ENCODE measurements at regions not wholly inside any gene's neighbourhood (a gene's known extent, or its start where the extent isn't known, plus 50 kb on each side); places are given as distances from the start of the nearest gene placed in this dataset.

- TF ChIP-seq GLIS3 (CRISPR knock-in tag; IDR thresholded peaks at IDR 0.05) (no peak), ZFP30 (CRISPR knock-in tag; IDR thresholded peaks at IDR 0.05) (no peak), ZC3H10 (CRISPR knock-in tag; IDR thresholded peaks at IDR 0.05) (no peak), CSRNP3 (CRISPR knock-in tag; IDR thresholded peaks at IDR 0.05) (no peak), ARNTL (CRISPR knock-in tag; IDR thresholded peaks at IDR 0.05; ENCODE audit: borderline replicate concordance, low read depth) (no peak)
These were observed 126.2 kb upstream of the LGALSL start for GRCh38 chr2:64327510-64328414.

Measured in SK-N-SH treated with all-trans-retinoic acid at 6 μM for 48 hours (cell line).